SK-N-MC (cell line): ENCODE measurements at regions not wholly inside any gene's neighbourhood (a gene's known extent, or its start where the extent isn't known, plus 50 kb on each side); places are given as distances from the start of the nearest gene placed in this dataset.

ENCODE experiments used
- EZH2 ChIP-seq: fragments of 200-600 bp; sonication (generic); IDR thresholded peaks from one replicate; pipeline ENCODE4 v1.6.1; 2017; ENCODE audit warnings: antibody characterized with exemption
- FOXP2 ChIP-seq: optimal IDR thresholded peaks from 2 replicates; pipeline ENCODE3; 2011; ENCODE audit warnings: mild to moderate bottlenecking, moderate library complexity; ENCODE audit not compliant: insufficient read depth; ENCODE audit errors: extremely low read length, control extremely low read depth
- POLR2AphosphoS5 ChIP-seq: IDR thresholded peaks from 2 replicates; pipeline ENCODE4 v1.6.1; 2012; ENCODE audit warnings: mild to moderate bottlenecking, low read depth, low read length, borderline replicate concordance

DNA sequence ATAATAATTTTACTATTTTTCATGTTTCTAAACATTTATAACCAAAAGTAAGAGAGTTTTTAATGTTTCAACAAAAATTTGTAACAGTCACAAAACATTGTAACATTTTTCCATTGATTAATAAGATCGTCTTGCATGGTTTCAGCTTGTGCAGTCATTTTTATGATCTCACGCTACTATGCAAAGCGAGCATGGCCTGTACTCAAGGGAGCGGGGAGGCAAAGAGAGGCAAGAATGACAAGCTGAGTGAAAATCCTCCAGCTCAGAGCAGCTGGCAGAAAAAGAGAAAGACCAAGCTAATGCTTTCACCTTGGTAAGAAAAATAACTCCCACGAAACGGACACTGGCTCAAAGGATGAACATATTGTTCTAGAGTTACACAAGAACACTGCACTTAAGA, 90.0 kb upstream of the SV2C start:
- no peak for TF ChIP-seq EZH2
- no peak for TF ChIP-seq POLR2AphosphoS5
- TF ChIP-seq FOXP2: no peak
